ENCODE measurements at regions not wholly inside any gene's neighbourhood (a gene's known extent, or its start where the extent isn't known, plus 50 kb on each side); places are given as distances from the start of the nearest gene placed in this dataset.
A peak's percentile ranks its signal among the peaks of the same experiment; 100 is the strongest.

DNA sequence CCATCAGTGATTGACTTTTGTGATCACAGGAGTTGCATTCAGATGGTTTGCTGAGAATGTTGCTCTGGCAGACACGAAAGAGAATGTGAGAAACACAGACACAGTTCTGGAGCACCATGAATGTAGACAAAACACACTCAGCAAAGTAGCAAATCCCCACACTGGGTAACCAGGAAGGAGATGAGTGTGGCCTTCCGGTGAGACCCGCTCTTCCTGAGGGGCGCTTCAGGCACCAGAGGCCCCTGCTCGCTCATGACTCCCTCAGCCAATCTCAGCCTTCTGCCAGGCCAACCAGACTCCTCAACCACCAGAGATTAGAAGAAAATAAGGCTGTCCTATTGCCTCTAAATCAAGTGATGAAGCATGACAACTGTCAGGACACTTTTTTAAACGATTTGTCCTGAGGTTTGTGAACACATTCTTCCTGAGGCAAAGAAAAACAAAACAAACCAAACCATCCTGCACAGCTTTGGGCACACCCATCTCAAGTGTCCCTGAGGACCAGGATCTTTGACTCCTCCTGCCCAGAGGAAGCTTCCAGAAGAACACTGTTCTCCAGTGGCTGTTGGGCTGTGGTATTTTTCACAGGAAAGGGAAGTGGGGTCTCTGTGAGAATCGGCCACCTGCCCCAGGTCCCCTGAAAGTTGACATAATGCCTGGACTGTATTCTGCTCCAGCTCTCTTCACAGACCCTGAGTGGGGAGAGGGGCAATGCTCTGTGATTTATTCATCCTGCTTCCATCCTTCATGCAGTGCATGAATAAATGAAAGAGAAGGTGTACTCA lies 152.8 kb downstream of the BCL11A start:
- DNase-seq (ENCODE audit: low spot score) = no peak

DNA sequence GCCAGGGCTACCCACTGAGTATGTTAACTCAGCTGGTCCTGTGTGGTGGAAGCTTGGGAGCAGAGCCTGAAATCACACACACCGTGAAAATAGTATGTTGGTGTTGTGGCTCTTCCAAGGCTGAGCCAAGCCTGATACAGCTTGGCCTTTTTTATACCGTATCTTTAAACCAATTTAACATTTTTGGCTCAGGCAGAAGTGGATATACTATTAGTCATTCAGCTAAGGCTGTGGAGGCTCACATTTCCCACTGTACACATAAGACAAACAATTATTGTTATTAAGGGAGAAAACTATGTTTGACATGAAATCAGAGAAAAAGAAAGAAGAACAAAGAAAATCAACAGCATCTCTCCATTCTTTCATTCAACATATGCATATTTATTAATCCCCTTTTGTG lies 159.0 kb downstream of the BCL11A start:
- DNase-seq (ENCODE audit: low spot score) = no peak

DNA sequence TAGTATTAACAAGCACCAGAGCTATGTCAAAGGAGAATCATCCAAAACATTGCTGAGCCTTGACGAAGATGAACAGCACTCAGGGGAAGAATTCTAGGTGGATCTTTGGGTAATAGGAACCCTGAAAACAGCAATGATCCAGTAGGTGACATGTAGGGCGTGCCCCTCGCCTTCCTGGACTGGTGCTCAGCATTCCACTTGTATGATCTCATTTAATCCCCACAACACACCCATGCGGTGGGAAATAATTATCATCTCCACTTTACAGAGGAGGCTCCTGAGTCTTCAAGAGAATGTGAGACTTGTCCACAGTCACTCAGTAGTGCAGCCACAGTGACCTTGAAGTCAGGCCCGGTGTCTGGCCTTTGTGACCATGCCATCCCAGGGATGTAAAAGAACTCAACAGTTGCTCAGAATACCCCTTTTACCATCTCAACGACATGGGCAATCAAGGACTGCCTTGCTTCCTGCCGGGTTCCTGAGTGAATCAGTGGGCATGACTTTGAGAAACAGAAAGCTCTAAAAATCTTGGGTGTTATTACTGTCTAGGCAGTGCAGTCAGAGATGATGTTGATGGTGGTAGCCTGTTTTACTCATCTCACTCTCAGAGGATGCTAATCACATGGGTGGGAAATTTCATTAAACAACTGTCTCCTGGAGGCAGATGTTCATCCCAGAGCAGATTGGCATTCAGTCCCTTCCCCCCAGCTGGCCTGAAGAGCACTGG lies 161.6 kb downstream of the BCL11A start:
- no peak for DNase-seq (ENCODE audit: low spot score)

DNA sequence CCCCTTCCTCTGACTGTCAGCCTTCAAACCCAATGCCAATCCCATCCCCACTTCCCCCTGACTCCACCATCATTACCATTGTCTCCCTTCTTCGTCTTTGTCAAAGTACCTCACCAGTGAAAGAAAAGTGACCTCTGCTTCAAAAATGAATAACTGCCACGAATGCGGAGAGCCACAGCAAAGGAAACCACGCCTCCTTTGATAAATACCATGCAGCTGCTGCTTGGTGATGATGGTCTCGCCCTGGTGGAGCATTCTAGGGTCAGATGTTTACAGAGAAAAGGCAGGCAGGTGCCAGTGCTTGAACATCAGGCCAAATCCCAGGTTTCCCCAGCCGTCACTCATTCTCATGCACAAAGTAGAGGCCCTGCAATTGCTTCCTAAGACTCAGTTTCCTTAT lies 162.2 kb downstream of the BCL11A start:
- no peak for DNase-seq (ENCODE audit: low spot score)

DNA sequence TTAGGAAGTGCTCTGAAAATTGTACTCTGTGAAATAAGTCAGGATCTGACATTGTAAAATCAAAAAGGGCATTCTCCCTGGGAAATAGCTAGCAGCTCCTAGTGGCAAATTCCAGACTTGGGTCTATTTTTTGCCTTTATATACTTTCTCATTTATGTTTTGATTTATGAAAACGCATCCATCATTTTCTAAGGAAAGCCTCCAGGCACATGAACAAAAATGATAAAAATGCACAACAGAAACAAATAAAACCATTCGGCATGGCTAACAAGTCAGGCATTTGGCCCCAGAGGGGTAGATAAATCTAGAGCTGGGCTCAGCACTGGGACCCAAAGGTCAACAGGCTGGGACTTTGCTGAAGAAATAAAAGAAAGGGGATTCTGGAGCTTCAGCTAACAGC lies 167.0 kb downstream of the BCL11A start:
- DNase-seq (ENCODE audit: low spot score) = no peak

DNA sequence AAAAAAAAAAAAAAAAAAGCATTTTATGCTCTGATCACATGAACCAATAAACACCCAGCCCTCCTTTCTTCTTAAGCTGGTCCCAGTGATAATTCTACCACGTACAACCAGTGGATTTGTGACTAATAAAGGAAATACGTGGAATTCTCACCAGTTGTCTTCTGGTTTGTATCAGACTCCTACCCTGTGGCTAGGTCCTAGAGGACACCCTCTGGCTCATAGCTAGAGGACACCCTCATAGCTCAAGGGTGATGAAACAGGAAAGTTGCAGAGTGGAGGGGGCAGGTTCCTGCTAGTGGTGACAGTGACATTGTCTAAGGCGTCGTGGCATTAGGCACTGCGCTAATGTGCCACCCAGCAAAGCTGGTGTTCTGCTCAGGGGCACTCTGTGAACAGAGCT lies 167.8 kb downstream of the BCL11A start:
- DNase-seq (ENCODE audit: low spot score) = peak; percentile 51

DNA sequence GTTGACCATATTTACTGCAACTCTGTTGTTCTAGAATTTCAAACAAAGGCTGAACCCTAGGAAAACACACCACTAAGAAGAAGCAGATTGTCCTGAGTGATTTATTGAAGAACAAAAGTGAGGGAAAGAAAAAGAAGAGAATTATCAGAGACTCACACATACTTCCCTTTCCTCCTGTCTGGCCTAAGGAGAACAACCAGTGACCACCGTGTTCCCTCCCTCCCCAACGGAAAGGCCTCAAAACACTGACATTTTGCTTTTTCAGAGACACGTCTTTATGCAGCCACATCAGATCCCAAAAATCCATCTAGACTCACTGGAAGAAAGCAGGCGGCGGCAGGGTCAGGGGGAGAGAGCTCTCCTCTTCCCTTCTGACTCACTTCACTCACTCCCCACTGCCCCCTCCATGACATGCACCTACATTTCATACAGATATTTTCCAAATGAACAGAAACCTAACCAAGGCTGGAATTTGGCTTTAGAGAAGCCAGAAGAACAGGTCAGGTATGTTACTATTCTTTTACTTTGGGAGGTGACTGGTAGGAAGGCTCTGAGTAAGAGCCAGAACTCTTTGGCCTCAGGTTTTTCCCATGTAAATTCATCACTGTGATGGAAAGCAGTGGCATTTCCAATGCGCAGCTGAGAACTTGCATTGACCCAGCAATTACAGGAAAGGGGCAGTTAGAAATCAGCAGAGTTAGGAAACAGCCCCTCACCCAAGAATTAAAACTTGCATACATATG lies 169.9 kb downstream of the BCL11A start:
- no peak for DNase-seq (ENCODE audit: low spot score)

DNA sequence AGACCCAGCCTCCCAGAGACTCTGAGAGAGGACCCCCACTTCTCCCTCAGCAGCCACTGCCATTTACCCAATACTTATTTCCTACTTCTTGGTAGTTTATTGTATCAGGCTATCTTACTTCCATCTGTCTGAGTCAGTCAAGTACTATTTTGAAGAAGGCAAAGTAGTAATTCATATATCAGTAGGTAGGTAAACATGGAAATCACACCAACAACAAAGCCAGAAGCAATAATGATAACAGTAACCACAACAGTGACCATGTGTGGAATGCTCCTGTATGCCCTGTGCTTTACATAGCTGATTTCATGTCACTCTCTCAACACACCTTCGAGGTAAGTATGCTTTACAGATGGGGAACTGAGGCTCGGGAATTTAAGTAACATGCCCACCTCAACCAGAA lies 173.0 kb downstream of the BCL11A start:
- DNase-seq (ENCODE audit: low spot score) = no peak

DNA sequence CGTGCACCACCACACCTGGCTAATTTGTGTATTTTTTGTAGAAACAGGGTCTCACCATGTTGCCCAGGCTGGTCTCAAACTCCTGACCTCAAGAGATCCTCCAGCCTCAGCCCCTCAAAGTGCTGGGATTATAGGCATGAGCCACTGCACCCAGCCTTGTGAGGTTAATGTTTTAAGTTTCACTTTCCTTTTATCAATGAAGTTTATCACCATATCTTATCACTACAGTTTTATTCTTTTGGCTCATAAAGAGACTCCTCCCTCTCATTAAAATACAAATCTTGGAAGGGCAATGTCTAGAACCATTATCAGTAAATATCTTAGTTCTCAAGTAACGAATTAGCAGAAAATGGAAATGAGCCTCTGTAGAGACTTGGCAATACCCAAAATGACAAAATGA lies 173.8 kb downstream of the BCL11A start:
- DNase-seq (ENCODE audit: low spot score) = no peak

DNA sequence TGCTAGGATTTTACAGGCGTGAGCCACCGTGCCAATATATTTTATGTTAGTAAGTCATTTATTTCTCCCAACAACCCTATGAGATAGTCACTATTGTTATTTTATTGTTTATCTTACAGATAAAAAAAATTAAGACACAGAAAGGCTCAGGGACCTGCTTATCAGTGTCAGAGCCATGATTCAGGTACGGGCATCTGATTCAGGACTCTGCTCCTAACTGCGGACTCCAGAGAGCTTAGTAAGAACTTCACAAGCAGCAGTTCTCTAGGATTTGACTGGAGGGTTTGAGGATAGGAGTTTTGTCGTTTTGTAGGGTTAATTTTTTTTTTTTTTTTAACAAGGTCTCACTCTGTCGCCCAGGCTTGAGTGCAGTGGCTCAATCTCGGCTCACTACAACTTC lies 174.2 kb downstream of the BCL11A start:
- no peak for DNase-seq (ENCODE audit: low spot score)

DNA sequence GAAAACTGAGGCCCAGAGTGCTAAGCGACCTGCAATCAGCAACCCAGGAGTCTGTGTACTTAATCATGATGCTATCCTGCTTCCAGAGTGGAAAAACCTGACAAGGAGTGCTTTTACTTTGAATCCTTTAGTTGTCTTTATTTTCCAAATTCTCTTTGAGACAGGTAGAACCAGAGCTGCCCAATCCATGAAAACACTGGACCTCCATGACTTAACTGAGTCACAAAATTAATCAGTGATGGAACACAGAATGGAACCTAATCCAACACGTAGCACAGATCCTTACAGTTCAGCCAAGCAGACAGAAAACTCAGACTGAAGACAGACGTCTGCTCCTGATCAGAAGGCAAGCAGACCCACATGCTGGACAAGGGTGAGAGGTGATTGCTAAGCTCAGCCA lies 175.6 kb downstream of the BCL11A start:
- DNase-seq (ENCODE audit: low spot score) = no peak

DNA sequence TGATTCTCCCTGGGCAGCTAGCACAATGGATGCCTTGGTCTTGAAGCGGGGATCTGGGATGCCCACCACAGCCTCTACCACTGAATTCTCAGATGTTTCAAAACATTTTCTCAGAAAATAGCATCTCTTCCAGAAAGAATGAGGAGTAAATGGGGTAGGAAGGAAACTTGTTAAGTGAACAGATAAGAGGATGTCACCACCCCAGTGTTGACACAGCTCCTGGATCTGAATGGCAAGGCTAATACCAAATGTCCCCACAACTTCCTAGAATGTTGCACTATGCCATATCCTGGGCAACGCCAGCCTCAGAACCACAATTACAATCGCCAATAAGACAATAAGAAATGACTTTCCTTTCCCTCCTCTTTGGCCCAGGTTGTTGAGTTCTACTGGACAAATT lies 177.2 kb downstream of the BCL11A start:
- DNase-seq (ENCODE audit: low spot score) = no peak

DNA sequence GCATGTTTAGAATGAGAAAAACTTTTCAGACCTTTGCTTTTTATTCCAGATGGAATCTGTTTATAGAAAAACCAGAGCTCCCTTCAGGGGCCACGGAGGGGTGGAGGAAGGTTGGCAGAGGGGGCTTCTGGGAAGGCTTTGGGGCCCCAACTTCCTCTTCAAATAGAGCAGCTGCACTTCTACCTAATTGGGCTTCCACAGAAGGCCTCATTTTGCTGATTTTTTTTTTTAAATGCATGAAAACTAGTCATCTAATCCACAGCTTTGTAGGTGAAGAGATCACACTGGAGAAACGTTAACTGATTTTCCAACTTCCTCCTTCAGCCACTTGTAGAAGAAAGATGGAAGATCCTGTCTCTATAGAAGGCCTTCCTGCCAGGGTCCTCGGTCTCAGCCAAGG lies 181.8 kb downstream of the BCL11A start:
- no peak for DNase-seq (ENCODE audit: low spot score)

DNA sequence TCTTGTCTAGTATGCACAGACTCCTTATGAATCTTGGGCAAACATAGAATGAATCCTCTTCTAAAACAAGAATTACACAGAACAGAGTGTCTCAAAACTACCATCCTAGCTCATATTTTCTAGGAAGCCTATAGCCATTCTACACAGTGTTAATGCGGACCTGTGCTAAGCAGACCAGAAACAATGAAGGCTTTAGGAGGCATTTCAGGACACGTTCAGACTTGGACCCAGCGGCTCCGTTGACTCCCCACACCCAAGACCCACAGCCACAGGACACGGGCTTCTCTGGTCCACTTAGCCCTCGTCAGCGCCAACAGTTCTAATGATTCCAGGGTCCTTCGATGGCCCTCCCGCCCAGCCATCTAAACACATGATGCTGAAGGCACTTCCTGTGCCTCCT lies 182.2 kb downstream of the BCL11A start:
- no peak for DNase-seq (ENCODE audit: low spot score)

DNA sequence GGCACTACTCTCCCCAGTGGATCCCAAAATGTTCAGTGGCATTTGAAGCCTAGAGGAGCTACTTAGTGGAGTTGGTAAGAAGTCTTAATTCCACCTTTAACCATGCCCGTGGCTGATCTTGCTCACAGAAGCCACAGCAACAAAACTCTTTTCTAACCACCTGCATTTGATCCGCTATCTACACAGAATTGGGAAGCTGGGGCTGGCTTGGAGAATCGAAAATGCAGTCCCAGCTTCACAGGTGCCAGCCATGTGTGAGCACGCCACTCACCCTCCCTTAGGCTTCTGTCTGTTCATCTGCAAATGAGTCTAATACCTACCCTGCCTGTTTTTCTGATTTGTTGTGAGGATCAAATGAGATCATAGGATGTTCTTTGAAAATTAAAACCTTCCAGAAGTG lies 182.6 kb downstream of the BCL11A start:
- DNase-seq (ENCODE audit: low spot score) = no peak

DNA sequence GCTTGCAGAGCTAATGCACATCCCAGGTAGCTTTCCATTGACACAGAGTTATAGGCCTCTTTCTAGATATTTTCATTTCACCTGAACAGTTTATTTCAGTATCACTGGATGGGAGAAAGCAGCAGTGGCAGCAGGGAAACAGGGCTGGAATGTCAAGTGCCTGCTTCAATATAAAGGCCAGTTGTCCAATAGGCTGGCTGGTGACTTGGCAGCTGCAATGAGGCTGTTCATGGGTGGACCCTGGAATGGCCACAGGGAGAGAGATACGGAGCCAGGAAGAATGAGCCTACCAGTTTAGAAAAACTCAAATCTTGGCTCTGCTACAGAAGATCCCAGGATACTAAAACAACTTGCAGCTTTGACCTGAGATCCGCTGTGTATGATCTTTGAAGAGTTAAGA lies 185.0 kb downstream of the BCL11A start:
- no peak for DNase-seq (ENCODE audit: low spot score)

DNA sequence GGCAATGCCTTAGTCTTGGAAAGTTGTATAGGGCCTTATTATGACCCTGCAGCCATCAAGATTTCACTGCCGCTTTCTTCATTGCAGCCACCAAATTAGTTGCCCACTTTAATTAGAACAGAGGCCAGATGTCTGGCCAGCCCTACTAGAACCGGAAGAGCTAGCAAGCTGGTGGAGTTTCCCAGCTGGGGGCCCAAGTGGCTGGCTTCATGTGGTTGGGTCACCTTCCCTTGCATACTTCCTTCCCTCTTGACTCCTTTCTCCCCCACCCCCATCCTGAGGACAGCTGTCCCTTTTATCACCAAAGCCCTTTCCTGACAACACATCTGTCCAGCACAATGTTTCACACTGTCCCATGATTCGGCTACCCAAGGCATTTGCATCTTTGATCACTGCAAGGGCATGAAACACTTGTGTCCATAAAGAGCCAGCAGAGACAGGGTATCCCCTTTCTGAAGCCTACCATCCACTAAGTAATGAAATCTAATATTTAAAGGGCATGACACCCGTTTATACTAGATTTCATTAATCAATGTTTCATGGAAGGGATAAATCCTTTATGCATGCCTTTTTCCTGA lies 187.2 kb downstream of the BCL11A start:
- no peak for DNase-seq (ENCODE audit: low spot score)

DNA sequence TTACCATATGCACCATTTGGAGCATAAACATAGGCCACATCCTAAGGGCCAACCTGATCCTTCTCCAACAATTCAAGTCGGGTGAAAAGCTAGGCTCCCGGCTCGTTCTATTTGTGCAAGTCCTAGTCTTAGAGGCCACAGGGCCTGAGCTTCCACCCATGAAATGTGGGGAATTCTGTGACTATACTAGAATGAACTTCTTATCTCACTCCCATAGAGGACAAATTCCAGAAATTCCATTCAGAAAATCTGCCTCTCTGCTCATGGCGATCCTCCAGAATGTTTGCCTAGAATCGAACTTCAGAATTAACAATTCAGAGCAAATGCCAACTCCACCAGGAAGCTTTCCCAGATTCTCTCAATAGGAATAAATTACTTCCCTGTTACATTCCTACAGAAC lies 187.9 kb downstream of the BCL11A start:
- no peak for DNase-seq (ENCODE audit: low spot score)

DNA sequence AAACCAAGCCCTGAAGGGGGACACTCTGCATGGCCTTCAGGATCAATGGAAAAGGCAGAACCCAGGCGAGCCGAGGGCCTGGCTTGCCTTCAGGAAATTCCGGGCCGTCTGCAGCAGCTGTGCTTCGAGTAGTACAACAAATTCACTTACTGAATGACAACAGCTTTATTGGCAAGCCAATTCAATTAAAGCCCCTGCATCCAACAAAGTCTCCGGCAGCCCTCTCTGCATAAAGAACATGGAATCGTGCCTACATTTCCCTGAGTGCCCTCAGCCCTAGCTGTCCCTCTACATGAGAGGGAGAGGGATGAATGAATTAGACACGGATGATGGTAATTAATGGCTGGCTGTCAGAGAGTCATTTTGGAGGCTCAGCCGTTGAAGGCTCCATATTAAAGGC lies 189.0 kb downstream of the BCL11A start:
- DNase-seq (ENCODE audit: low spot score) = no peak

DNA sequence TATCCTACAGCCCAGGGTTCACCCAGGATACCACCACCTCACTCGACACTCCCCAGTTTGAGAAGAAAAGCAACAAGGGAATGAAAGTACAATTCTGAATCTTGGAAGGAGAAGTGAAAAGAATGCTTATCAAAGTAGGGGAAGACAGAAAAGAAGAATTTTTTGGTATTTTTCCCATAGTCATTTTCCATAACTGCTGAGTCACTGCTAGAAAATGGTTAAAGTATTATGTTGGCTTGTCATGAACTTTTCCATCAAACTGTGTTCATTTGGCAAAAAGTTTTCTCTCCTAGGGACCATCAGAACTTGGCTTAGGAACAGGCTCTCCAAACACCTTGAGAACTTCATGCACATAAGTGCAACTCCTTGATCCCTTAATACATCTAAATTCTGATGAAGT lies 192.0 kb downstream of the BCL11A start:
- DNase-seq (ENCODE audit: low spot score) = no peak

DNA sequence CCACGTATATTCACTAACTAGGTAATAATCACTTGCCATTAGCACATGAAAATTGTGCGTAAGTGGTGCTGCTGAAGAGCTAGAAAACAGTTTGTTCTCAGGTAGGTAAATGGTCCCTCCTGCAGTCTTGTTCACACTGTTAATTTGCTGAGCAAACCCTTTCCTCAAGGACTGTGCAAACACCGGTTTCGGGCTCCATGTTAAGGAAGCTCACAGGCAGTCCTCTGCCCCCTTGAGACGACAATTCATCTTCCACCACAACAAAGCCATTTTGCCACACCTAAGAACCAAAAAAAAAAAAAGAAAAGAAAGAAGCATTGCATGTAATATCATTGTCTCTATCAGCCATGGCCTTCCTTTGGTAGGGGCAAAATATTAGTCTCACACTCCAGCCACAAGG lies 193.9 kb downstream of the BCL11A start:
- no peak for DNase-seq (ENCODE audit: low spot score)

DNA sequence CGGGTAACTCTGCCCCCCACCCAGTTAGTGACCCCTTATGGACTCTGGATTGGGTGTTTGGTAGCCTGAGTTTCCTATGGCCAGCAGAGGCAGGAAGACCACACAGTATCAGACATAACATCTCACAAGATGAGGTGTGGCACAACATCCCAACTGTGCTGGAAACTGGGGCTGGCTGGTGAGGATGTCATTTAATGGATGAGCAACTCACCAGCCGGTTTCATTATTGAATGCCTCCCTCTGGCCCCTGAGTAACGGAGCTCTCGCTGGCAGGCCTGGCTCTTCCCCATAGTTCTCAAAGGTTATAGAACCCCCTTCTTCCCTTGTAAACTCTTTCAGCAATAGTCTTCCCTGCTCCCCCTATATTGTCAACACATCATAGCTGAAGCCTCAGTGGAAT lies 195.0 kb downstream of the BCL11A start:
- no peak for DNase-seq (ENCODE audit: low spot score)

DNA sequence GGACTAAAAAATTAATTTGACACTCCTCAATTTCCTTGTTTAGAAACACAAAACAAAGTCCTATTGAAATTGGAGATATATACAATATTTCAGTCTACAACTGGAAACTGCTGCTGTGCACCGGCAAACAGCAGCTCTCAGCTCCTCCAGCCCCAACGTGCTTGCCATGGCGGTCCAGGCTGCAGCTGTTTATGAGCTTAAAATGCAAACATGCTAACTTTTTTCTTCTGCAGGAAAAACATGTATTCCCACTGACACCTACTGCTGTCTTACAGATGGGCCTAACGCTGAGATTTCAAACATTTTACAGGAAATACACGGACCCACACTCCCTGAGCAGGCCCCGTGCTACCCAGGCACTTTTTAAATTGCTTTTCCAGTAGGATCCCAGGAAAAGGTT lies 195.5 kb downstream of the BCL11A start:
- no peak for DNase-seq (ENCODE audit: low spot score)

Measured in AG08395 (cell line).